Mesothelial cell of epicardium (in vitro differentiated cells): ENCODE measurements at regions not wholly inside any gene's neighbourhood (a gene's known extent, or its start where the extent isn't known, plus 50 kb on each side); places are given as distances from the start of the nearest gene placed in this dataset.

Source experiments
- DNase-seq, 2 experiments: peaks; one replicate each; pipeline ENCODE4 v3.0.0; 2021; ENCODE audit warnings: low spot score in 2 of 2; ENCODE audit not compliant: unreplicated experiment in 2 of 2
- H3K27ac Mint-ChIP-seq: 2 replicates; pipeline ENCODE4 v1.8.0; 2021; ENCODE audit warnings: mixed read lengths
- H3K27me3 Mint-ChIP-seq: 2 replicates; pipeline ENCODE4 v1.8.0; 2021; ENCODE audit warnings: low read depth, mixed read lengths
- H3K36me3 Mint-ChIP-seq: 2 replicates; pipeline ENCODE4 v1.8.0; 2021; ENCODE audit warnings: mixed read lengths
- H3K4me1 Mint-ChIP-seq: 2 replicates; pipeline ENCODE4 v1.8.0; 2021; ENCODE audit warnings: mixed read lengths
- H3K4me3 Mint-ChIP-seq: 2 replicates; pipeline ENCODE4 v1.8.0; 2021; ENCODE audit warnings: mild to moderate bottlenecking, moderate library complexity, mixed read lengths
- H3K9me3 Mint-ChIP-seq: 2 replicates; pipeline ENCODE4 v1.8.0; 2021; ENCODE audit warnings: mixed read lengths
- TF ChIP-seq, protein P1 (sequence below): fragments of 200-600 bp; sonication (generic); IDR thresholded peaks from one replicate; pipeline ENCODE4 v1.5.0; 2021; ENCODE audit warnings: antibody characterized with exemption; ENCODE audit not compliant: unreplicated experiment

GRCh38 chr7:130936202-130936931 lies 202.4 kb upstream of the KLF14 start:
- H3K36me3 Mint-ChIP-seq = no peaks in the 10 kb centered on the region
- H3K4me3 Mint-ChIP-seq = no peak overlapping the region
- H3K9me3 Mint-ChIP-seq = no peaks in the 10 kb centered on the region
- H3K27me3 Mint-ChIP-seq = no peaks in the 10 kb centered on the region
- H3K27ac Mint-ChIP-seq = no peak overlapping the region
- DNase-seq = no peak
- TF ChIP-seq, protein P1, sequence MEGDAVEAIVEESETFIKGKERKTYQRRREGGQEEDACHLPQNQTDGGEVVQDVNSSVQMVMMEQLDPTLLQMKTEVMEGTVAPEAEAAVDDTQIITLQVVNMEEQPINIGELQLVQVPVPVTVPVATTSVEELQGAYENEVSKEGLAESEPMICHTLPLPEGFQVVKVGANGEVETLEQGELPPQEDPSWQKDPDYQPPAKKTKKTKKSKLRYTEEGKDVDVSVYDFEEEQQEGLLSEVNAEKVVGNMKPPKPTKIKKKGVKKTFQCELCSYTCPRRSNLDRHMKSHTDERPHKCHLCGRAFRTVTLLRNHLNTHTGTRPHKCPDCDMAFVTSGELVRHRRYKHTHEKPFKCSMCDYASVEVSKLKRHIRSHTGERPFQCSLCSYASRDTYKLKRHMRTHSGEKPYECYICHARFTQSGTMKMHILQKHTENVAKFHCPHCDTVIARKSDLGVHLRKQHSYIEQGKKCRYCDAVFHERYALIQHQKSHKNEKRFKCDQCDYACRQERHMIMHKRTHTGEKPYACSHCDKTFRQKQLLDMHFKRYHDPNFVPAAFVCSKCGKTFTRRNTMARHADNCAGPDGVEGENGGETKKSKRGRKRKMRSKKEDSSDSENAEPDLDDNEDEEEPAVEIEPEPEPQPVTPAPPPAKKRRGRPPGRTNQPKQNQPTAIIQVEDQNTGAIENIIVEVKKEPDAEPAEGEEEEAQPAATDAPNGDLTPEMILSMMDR = no peak
- H3K4me1 Mint-ChIP-seq = no peaks in the 10 kb centered on the region

DNA sequence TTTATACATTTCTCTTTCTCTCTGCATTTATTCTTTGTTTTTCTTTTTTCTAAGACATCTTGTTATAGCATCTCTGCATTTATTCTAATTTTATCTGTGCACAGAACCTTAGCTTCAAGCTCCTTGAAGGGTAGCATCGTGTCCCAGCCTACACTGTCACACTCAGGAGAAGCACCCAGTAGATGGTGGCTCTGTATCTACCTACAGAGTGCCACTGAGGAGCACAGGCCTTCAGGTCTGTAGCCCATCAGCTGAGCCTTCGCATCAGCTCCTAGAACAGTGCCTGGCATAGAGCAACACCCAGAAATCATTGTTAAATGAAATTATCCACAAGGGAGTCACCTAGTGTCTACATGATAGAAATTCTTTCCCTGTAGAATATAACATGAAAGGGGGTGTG lies 203.0 kb upstream of the KLF14 start:
- TF ChIP-seq, protein P1 = no peak
- DNase-seq = no peak
- Mint-ChIP-seq H3K27me3 (no peaks in the 10 kb centered on the region), H3K4me3 (no peak overlapping the region), H3K9me3 (no peaks in the 10 kb centered on the region), H3K4me1 (no peaks in the 10 kb centered on the region), H3K36me3 (no peaks in the 10 kb centered on the region), H3K27ac (no peak overlapping the region)

DNA sequence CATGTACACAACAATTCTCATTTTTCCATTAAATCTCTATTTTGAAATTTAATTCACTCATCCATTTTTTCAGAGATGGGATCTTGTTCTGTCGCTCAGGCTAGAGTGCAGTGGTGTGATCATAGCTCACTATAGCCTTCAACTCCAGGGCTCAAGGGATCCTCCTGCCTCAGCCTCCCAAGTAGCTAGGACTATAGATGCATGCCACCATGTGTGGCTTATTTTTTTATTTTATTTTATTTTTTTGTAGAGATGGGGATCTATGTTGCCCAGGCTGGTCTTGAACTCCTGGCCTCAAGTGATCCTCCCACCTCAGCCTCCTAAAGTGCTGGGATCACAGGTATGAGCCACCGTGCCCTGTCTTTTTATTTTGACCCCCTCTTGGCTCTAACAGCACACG lies 203.8 kb upstream of the KLF14 start:
- TF ChIP-seq, protein P1 = no peak
- H3K9me3 Mint-ChIP-seq = no peaks in the 10 kb centered on the region
- H3K27ac Mint-ChIP-seq = no peak overlapping the region
- no peak overlapping the region for H3K4me3 Mint-ChIP-seq
- no peaks in the 10 kb centered on the region for H3K27me3 Mint-ChIP-seq
- no peak for DNase-seq
- no peaks in the 10 kb centered on the region for H3K36me3 Mint-ChIP-seq
- peaks cover 6% of the 10 kb centered on the region for H3K4me1 Mint-ChIP-seq

DNA sequence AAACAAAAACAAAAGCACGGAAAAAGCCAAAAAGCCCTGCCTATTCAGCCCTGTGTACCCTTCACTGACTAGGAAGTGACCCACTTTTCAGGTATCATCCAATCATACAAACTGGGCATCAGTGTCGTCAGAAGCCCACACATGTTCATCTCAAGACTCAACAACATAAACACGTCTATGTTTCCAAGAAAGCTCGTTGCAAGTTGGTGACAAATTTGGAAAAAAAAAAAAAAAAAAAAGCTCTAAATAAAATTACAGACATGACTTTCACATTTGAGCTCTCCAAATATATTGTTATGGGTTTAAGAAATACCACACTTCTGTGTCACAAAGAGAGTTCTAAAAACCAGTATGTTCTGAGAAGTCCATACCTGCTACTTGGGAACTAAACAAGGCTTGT lies 204.7 kb upstream of the KLF14 start:
- DNase-seq = no peak
- TF ChIP-seq, protein P1 = no peak
- Mint-ChIP-seq H3K36me3 (no peaks in the 10 kb centered on the region), H3K9me3 (no peaks in the 10 kb centered on the region), H3K4me1 (peaks cover 14% of the 10 kb centered on the region), H3K27me3 (no peaks in the 10 kb centered on the region), H3K4me3 (no peak overlapping the region), H3K27ac (no peak overlapping the region)

DNA sequence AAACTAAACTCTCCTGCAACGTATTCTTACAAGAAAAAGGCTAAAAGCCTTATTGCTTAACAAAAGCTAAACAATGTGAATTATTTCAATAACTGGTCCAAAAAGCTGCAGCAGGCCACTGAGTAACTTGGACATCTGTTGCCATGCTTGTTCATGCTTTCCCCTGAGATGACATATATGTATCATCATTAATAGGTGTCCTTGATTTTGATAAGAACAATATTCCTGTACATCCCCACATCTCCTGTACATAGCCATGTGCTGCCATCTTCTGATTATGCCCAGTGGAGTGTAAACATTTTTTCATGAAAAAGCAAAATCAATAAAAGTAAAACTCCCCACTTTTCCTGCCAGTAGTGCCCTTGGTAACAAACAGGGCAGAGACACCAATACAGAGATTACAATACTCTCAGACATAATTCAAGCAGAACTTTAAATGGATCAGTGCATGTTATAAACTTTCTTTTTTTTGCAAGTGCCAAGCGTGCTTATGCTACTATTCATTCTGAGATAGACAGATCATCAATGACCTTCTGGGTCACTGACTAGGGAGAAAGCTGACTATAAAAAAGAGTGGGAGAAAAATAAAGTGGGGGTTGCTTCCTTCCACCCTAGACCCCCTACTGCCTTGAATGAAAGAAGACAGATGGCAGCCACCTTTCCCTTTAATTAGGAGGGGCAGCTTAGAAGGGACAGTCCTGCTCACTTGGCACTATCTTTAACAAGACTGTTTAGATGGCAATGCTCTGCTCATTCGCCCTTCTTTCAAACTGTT lies 205.5 kb upstream of the KLF14 start:
- H3K27me3 Mint-ChIP-seq = no peaks in the 10 kb centered on the region
- no peaks in the 10 kb centered on the region for H3K9me3 Mint-ChIP-seq
- peaks cover 17% of the 10 kb centered on the region for H3K4me1 Mint-ChIP-seq
- no peaks in the 10 kb centered on the region for H3K36me3 Mint-ChIP-seq
- no peak for DNase-seq
- H3K4me3 Mint-ChIP-seq = no peak overlapping the region
- H3K27ac Mint-ChIP-seq = no peak overlapping the region
- TF ChIP-seq, protein P1 = no peak
